ENCODE measurements at regions not wholly inside any gene's neighbourhood (a gene's known extent, or its start where the extent isn't known, plus 50 kb on each side); places are given as distances from the start of the nearest gene placed in this dataset.

- Mint-ChIP-seq H3K27ac (no peak overlapping the region), H3K27me3 (ENCODE audit: low read depth in 3 of 3) (peaks cover 0 to 2% (median 0%) of the 10 kb centered on the region in 3 donors), H3K9me3 (peaks cover 0 to 8% (median 5%) of the 10 kb centered on the region in 7 donors), H3K4me1 (no peaks in the 10 kb centered on the region), H3K36me3 (no peaks in the 10 kb centered on the region), H3K4me3 (no peak overlapping the region)
- H3K27ac ChIP-seq (ENCODE audit: low read depth in 1 of 2, low read length in 2 of 2), result no peak overlapping the region
- H3K36me3 ChIP-seq (replicated peaks in 1 of 2; ENCODE audit: control insufficient read depth in 1 of 2, insufficient read depth in 2 of 2, low read length in 2 of 2), result no peaks in the 10 kb centered on the region
- H3K4me2 ChIP-seq (replicated peaks; ENCODE audit: extremely low read depth, low read length, poor library complexity, severe bottlenecking), result no peak overlapping the region
- H3K4me1 ChIP-seq (ENCODE audit: control insufficient read depth in 1 of 2, insufficient read depth in 2 of 2, low read length in 2 of 2), result no peaks in the 10 kb centered on the region
- intact Hi-C loops (cut with micrococcal nuclease), result no loop called here
- H3K27me3 ChIP-seq (ENCODE audit: control insufficient read depth in 2 of 2, insufficient read depth in 2 of 2, low read length in 2 of 2), result no peaks in the 10 kb centered on the region
- peaks cover 9 to 11% of the 10 kb centered on the region in 2 donors for H3K9me3 ChIP-seq (replicated peaks in 1 of 2; ENCODE audit: control insufficient read depth in 1 of 2, insufficient read depth in 1 of 2, low read length in 2 of 2)
- TF ChIP-seq, protein P1, sequence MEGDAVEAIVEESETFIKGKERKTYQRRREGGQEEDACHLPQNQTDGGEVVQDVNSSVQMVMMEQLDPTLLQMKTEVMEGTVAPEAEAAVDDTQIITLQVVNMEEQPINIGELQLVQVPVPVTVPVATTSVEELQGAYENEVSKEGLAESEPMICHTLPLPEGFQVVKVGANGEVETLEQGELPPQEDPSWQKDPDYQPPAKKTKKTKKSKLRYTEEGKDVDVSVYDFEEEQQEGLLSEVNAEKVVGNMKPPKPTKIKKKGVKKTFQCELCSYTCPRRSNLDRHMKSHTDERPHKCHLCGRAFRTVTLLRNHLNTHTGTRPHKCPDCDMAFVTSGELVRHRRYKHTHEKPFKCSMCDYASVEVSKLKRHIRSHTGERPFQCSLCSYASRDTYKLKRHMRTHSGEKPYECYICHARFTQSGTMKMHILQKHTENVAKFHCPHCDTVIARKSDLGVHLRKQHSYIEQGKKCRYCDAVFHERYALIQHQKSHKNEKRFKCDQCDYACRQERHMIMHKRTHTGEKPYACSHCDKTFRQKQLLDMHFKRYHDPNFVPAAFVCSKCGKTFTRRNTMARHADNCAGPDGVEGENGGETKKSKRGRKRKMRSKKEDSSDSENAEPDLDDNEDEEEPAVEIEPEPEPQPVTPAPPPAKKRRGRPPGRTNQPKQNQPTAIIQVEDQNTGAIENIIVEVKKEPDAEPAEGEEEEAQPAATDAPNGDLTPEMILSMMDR (IDR thresholded peaks at IDR 0.05), result no peak
- no peak overlapping the region for H3K4me3 ChIP-seq (replicated peaks in 1 of 3; ENCODE audit: low read depth in 2 of 3, low read length in 3 of 3)
- H3K9ac ChIP-seq (ENCODE audit: insufficient read depth, low read length, poor library complexity, severe bottlenecking), result no peak overlapping the region
- no peak overlapping the region for H2AFZ ChIP-seq (ENCODE audit: insufficient read depth, low read depth, low read length, poor library complexity, severe bottlenecking)
- 100% methylated on average over 1 of the region's 2 CpGs for WGBS (ENCODE audit: insufficient coverage)
- DNase-seq, result no peak
- no peaks in the 10 kb centered on the region for H3K79me2 ChIP-seq (ENCODE audit: insufficient read depth, low read length)
- no peaks in the 10 kb centered on the region for H4K20me1 ChIP-seq (ENCODE audit: insufficient read depth, low read length)
Observed at GRCh38 chr20:39778431-39778830, 816.3 kb downstream of the DHX35 start.

DNA sequence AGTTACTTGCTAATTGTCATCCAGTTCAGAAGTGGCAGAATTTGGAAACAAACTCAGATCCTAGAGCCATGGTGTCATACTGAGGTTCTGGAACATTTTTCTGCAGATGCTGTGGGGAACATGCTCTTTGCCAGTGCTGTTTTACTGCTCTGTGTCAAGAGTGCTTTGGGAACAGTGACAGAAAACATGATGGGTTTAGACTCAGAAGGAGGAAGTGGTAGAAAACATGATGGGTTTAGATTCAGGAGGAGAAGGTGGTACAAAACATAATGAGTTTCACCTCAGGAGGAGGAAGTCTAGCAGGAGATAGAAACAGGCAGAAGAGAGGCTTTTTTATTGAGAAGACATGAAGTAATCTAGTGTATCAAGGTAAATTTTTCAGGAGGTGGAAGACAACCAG lies 815.5 kb downstream of the DHX35 start:
- H3K36me3 Mint-ChIP-seq, result no peaks in the 10 kb centered on the region
- H3K27me3 Mint-ChIP-seq (ENCODE audit: low read depth in 3 of 3), result peaks cover 0 to 2% (median 0%) of the 10 kb centered on the region in 3 donors
- DNase-seq, result no peak
- H3K4me1 Mint-ChIP-seq, result no peaks in the 10 kb centered on the region
- Histone ChIP-seq H3K79me2 (ENCODE audit: insufficient read depth, low read length) (no peaks in the 10 kb centered on the region), H3K27ac (ENCODE audit: low read depth in 1 of 2, low read length in 2 of 2) (no peak overlapping the region), H3K27me3 (ENCODE audit: control insufficient read depth in 2 of 2, insufficient read depth in 2 of 2, low read length in 2 of 2) (no peaks in the 10 kb centered on the region), H3K36me3 (replicated peaks in 1 of 2; ENCODE audit: control insufficient read depth in 1 of 2, insufficient read depth in 2 of 2, low read length in 2 of 2) (no peaks in the 10 kb centered on the region), H2AFZ (ENCODE audit: insufficient read depth, low read depth, low read length, poor library complexity, severe bottlenecking) (no peak overlapping the region), H4K20me1 (ENCODE audit: insufficient read depth, low read length) (no peaks in the 10 kb centered on the region), H3K9me3 (replicated peaks in 1 of 2; ENCODE audit: control insufficient read depth in 1 of 2, insufficient read depth in 1 of 2, low read length in 2 of 2) (peaks cover 6 to 14% of the 10 kb centered on the region in 2 donors), H3K4me3 (replicated peaks in 1 of 3; ENCODE audit: low read depth in 2 of 3, low read length in 3 of 3) (no peak overlapping the region), H3K9ac (ENCODE audit: insufficient read depth, low read length, poor library complexity, severe bottlenecking) (no peak overlapping the region), H3K4me2 (replicated peaks; ENCODE audit: extremely low read depth, low read length, poor library complexity, severe bottlenecking) (no peak overlapping the region), H3K4me1 (ENCODE audit: control insufficient read depth in 1 of 2, insufficient read depth in 2 of 2, low read length in 2 of 2) (no peaks in the 10 kb centered on the region)
- peaks cover 0 to 15% (median 6%) of the 10 kb centered on the region in 7 donors for H3K9me3 Mint-ChIP-seq
- H3K27ac Mint-ChIP-seq, result no peak overlapping the region
- H3K4me3 Mint-ChIP-seq, result no peak overlapping the region
- intact Hi-C loops (cut with micrococcal nuclease), result no loop called here
- TF ChIP-seq, protein P1 (IDR thresholded peaks at IDR 0.05), result no peak
